ENCODE measurements at regions not wholly inside any gene's neighbourhood (a gene's known extent, or its start where the extent isn't known, plus 50 kb on each side); places are given as distances from the start of the nearest gene placed in this dataset.
"Not testable (repeated sequence)": the region's sequence is repeated elsewhere in the genome, so short reads cannot be mapped to it uniquely, and the experiment has no call there.

DNA sequence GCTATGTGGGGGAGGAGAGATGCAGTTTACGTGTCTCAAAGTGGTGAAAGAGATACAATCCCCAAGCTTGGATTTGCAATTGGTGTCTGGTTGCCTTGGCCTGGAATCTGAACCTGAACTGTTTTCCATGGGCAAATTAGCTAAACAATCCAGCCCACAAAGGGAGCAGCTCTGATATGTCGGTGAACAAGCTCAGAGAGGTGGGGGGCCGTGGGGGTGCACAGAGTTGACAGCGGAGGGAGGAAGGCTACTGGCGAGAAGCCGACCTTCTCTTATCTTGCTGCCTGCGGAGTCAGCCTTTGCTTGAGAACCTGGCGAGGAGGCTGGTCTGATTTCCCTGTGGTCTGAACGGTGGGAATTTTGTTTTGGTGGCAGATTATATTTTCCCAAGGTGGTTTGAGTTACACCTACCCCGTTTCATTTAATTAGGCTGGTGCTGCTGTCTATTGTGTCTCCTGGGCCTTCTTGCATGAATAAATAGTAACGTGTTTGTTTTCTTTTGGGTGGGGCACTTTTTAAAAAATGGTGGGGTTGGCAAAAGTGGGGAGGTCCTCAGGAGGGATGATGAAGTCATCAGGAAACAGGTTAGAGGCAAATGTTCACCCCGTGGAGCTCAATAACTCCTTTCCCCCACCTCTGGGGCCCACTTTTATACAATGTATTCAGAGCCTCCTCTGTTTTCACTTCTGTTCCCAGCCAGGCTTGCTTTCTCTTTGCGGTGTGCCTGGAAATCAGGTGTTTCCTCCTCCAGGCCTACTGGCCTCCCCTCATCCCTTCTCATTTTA, 80.9 kb upstream of the IGFBP5 start:
- DNase-seq, result no peak

DNA sequence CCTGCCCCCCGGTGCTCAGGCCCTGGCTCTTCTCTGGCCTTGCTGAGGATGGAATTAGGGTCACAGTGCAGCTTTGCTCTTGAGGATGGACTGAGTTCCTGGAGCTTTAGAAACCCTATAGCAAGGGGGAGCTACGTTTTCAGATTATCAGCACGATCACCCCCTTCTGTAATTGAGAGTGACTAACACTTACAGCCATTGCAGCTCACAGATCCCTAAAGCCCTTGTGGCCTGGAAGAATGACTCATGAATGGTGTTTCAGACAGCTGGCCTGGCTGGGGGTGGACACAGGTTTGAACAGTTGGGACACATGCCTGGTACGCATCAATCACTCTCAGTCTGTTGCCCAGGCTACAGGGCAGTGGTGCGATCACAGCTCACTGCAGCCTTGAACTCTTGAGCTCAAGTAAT, 79.7 kb upstream of the IGFBP5 start:
- DNase-seq, result no peak

DNA sequence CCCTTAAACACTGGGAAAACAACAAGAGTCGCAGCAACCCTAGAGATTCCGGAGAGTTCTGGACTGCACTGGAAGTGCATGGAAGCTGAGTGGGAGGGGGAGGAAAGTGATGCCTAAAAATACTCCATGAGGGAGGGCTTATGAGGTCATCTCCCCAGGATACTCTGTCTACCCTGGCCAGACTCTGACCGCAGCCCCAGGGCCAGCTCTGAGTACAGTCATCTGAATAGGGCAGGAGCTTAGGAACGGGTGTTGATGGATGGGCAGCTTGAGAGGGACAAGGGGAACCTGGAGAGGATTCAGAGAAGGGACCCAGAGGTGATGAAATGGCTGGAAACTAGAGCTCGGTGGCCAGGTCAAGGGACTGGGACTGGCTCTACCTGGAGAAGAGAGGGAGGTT, 79.3 kb upstream of the IGFBP5 start:
- DNase-seq, result no peak

DNA sequence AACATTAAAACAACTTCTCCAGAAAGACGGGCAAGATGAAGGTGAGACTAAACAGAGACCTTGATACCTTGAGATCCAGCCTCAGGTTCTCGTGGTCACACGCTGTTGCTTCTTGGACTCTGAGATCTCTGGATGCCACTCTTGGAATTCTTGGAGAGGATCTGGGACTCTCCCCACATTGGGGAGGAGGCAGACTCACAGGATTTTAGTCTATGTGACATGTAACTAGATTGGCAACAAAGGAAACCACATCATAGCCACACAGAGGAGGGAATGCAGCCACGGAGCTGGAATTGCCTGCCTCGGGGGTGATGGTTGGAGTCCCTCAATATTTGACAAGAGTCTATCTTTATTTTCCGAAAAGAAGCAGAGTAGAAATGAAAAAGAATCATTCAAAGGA, 78.8 kb upstream of the IGFBP5 start:
- DNase-seq, result no peak

DNA sequence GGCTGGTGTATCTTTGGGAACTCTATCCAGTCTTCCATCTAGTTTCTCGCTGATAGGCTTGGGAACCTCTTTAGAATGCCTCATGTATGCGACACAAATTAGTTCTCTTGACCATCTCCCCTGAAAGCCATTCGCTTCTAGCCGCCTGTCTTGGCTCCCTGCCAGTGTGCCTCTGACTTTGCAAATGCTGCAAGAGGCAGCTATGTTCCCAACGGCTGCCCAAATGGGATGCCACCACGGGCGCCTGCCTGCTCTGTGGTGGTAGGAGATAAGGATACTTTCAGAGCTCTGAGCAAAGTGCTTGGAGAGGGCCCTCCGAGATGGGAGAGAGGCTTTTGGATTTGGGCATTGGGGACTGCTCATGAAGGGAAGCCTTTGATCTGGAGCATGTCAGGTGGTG, 77.7 kb upstream of the IGFBP5 start:
- peak in 2 of 56 donors; percentile 5 to 11 for DNase-seq

DNA sequence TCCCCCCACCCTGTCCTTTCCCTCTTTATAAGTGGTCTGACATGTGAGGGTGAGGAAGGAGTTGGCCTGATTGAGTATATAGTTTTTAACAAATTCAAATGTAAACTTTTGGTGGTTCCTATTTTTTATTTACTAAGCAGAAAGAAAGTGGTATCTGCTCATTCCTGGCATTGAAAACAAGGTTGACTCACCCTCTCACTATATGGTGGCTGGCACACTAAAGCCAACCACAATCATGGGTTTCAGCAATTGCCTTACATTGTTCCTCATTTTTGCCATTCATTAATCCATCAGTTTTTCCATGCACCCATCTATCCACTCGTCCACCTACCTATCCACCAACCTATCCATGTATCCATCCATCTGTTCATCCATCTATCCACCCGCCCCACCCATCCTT, 75.4 kb upstream of the IGFBP5 start:
- DNase-seq, result no peak

DNA sequence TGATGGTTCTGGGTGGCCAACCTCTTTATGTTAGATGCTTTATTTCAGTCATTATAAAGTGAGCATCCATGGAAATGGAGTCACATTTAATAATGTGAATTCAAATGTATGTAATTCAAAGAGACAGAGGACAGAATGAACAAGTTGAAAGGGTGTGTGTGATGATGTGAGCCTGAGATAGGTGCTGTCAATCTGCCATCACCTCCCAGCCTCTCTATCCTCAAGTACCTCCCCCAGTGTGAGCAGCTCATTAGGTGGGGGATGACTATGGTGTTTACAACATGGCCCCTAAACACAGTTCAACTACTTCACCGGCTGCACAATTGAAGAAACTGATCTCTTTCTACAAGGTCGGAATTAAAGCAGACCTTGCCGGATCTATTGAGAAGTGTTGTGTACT, 74.7 kb upstream of the IGFBP5 start:
- DNase-seq, result no peak

DNA sequence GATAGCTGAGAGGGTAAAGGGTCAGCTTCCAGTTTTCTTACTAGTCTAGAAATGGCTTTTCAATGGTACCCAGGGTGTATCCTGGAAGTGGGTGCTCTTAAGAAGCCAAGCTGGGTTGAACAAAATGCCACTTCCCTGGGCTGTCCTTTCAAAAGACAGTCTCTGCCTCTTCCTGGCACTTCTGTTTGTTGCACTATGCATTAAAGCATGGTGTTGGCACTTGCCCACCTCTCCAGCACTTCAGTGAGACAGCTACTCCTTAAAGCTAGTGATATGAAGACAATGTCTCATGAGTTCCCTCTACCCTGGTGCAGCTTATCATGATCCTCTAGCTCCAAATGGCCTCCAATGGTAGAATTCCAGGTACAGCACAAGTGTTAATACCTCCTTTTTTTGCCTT, 74.3 kb upstream of the IGFBP5 start:
- DNase-seq, result no peak

DNA sequence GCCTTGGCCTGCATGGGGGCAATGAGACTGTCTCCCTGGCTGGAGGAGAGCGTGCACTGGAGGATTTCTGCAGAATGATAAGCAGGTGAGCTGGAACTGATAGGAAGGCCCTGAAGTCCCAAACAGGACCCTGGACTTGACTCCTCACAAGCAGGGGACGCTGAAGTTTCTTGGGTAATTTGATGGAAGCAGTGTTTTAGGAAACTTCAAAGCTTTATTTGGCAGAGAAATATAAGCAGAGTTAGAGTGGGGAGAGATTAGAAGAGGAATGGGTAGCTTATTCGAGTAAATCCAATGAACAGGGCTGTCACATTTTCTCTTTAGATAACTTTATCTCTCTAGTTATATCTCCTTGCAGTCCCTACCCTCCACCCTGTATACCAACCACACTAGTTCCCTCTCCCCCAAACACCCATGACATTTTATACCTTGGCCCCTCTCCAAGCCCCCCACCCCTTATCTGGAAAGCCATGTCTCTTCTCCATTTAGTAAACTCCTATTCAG, 73.6 kb upstream of the IGFBP5 start:
- DNase-seq, result no peak

DNA sequence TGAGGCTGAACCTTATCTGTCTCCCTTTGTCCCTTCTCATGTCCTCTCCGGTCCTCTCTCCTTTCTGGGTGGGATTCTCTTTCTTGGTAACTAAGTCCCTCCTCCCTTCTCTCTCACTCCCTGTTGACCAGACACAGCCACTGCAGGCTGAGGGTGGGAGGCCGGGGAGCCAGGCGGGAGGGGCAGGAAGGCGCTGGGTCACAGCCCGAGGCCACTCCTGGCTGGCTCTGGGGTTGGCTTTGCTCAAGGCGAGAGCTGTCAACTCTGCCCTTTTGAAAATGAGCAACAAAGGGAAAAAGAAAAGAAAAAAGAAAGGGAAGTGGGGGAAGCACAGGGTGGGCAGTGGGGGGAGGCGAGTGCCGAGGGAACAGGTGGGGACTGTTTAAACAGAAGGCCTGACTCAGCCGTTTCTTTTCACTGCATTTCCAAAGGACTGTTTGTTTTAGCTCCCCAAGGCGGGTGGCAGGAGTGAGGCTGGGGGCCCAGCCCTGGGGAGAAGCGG, 70.5 kb upstream of the IGFBP5 start:
- DNase-seq, result no peak

DNA sequence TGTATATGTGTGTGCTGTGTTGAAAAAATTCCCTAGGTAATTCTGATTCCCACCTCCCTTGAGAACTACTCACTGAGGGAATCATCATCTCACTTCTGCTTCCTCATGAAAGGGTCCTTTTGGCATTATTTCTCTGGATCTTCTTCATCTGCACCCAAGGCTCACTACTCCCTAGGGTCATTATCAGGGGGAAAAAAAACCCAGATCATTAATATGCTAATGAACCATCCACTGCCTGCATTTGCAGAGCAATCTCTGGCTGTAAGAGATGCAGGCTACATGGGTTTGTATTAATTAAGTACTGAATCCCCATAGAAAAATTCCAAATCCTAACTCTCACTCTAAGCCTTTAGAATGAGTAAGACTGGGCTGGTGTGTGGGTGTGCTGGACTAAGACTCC, 68.0 kb upstream of the IGFBP5 start:
- DNase-seq, result no peak

DNA sequence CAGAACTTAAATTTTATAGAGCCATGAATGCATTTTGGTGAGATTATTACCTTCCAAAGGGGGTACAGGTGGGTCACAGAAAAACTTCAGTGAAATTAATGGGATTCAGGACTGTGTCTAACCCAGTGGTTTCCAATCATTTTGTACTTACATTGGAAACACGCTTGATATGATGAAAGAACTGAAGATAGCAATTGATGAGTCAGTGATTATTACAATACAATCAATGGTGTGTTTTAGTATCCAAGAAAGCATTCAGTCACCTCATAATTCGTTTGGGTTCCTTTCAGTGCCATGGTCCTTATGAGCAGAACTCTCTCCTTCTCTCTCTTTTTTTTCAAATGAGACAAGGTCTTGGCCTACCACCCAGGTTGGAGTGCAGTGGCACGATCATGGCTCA, 66.5 kb upstream of the IGFBP5 start:
- DNase-seq, result no peak

DNA sequence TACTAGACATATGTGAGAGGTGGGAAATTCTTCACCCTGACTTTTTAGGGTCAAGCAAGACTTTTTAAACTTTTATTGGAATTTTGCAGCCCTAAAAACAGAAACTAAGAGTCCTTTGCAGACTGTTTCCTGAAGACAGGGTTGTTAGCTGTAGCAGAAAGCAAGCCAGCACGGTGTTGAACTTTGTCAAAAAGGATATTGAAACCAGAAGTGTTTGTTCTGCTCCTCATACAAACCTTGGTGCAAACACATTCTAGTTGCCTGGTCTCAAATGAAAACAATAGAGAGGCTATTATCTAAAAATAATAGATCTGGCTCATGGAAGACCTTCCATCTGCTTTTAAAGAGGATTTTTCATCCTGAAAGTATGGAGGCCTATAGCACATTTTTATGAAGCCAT, 65.8 kb upstream of the IGFBP5 start:
- no peak for DNase-seq

DNA sequence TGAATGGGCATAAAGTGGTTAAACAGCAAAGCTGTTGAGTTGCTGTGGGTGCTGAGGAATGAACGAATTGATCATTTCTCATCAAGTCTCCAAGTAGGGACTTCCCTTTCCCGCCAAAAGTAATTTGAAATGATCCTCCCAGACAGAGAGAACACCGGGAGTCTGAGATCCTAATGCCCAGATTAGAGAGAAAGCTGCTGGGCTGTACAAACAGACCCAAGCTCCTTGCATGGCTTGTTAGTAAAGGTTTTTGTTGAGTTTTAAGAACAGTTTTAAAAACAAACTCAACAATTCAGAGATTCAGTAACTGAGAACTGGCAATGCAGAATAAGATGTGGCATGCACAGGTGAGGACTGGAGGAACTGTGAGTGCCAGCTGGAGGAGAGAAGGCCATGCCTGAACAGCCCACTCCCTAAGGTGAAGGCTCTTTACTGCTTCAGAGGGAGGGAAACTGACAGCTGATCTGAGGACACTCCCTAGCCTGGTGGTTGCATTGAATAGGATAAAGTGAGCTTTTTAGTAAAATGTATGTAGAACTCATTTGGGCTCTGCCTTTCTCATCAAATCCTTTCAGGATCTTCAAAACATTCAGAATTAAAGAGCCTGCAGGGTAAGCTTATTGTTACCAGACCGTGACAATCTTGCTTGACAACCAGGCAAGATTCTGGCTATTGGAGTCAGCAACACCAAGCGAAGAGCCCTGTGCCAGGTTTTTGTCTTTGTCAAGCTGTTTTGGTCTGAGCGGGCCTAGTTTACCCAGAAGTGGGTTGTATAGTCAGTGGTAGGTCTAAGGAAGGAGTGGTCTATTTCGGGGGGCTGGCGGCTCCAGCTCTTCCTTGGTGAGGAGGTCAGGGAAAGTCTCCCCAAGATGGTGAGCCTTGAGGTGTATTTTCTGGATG, 63.2 kb upstream of the IGFBP5 start:
- no peak for DNase-seq

DNA sequence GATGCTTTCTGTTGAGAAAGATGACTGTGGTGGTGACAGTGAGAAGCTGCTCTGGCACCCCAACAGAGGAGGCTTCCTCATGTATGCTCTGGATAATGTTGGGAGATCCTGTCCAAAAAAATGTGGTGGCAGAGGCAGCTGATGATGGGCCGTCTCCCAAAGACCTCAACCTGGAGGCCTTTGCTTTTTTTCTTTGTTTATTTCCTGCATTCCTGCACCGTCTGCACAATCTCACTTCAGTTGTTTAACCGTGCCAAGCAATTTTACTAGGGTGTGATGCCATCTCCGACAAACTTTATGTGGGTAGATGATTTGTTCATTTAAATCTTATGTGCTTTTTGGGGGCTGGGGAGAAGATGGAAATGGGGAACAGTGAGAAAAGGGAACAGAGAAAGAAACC, 62.2 kb upstream of the IGFBP5 start:
- no peak for DNase-seq

DNA sequence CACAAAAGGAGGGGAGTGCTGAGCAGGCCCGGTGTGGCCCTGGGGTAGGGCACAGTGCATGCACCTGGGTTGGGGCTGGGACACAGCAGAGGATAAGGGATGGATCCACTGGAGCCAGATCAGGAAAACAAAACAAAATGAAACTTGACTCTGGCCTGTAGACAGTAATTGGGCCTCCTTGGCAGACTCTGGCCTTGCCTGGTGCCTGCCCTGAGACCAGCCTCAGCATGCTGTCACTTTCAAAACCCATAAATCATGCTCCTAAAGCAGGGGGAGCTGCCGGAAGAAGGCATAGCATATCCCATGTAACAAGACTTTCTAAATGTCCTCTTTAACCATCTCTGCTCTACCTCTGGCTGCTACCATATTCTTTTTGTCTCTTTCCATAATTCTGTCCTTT, 61.1 kb upstream of the IGFBP5 start:
- no peak for DNase-seq

DNA sequence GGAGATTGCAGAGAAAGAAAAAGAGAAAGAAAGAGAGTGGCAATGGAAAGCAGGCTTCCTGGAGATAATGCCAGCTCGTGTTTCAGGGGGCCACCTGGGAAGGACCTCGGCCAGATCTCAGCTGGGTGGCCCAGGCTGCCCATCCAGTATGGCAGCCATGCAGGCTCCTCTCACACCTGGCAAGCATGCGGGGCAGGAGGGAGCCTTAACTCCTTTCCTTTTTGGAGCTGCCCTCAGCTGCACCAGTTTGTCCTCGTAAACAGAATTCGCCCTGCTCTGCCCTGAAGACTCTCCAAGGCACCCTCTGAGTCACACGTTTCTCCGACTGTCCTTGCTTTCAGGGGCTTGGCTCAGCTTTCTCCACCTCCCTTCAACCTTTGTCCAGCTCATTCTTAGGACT, 59.5 kb upstream of the IGFBP5 start:
- no peak for DNase-seq

DNA sequence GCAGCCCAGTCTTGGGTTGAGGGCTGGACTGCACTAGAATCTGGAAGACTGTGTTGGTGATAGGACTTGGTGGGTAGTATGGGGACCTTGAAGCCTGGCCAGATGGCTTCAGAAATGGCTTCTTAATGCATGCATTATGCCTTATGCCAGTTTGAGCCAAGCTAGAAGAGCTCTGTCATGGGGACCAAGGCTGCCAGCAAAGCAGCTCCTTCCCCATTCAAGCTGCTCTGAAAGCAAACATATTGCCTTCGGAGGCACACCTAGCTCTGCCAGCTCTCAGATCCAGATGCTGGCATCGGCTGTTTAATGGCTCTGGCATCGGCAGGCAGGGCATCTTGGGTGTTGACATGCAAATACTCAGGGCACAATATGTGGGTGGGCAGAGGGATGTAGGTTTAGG, 59.0 kb upstream of the IGFBP5 start:
- DNase-seq, result no peak

DNA sequence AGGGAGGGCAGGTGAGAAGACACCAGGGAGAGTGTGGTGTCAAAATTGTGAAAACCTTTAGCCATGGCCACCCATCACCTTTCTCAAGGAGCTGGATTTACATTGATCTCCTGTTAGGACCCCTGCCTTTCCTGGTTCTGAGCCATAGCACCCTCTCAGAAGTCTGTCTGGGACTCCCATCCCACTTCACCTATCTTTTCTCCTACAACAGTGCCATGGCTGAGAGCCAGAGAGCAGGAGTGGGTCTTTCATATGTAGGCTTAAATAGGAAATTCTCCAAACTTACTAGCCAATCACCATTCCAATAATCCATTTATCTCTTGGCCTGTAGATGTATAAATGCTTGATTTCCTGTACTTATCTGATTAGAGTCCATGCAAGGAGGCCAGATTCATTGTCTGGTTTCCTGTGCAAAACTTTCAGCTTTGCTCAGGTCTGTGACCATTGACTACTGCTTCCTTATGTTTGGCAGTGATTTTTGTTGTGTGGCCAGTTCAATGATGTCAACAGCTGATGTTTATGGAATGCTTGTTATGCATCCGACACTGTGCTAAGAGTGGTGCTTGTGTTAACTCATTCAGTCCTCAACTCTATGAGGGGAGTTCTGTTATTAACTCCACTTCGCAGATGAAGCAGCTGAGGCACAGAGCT, 57.6 kb upstream of the IGFBP5 start:
- no peak for DNase-seq

DNA sequence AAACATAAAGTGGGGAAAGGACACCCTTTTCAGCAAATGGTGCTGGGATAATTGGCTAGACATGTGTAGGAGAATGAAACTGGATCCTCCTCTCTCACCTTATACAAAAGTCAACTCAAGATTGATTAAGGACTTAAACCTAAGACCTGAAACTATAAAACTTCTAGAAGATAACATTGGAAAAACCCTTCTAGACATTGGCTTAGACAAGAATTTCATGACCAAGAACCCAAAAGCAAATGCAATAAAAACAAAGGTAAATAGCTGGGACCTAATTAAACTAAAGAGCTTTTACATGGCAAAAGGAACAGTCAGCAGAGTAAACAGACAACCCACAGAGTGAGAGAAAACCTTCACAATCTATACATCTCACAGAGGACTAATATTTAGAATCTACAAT, 55.4 kb upstream of the IGFBP5 start:
- DNase-seq, result not testable (repeated sequence)

DNA sequence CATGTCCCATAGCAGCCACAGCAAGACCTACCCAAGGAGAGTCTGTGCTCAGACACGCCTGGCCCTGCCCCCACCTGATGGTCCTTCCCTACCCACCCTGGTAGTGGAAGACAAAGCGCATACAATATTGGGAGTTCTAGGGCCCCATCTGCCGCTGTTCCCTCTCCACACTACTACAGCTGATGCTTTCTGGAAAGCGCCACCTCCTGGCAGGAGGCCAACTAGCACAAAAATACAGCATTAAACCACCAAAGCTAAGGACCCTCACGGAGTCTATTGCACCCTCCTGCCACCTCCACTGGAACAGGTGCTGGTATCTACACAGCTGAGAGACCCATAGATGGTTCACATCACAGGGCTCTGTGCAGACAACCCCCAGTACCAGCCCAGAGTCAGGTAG, 50.9 kb upstream of the IGFBP5 start:
- DNase-seq, result not testable (repeated sequence)

DNA sequence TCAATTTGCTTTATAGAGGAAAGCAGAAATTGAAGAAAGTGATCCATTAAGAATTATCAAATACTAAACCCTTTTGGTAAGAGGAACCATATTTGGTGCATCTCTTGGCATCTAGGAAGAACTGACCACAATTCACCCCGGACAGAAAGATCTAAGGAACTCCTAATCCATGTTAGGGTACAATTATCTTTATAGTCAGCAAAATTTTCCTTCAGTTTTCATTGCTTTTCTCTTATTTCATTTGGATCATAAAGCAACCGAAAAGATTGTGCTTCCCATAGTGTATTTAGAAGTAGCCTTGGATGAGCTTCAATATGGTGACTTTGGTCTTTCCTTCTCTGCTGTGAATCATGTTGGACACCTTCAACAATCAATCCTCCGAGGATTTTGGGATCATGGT, 50.1 kb upstream of the IGFBP5 start:
- no peak for DNase-seq

All from amygdala (tissue), 56 donors.